OCI-LY3 (cell line): ENCODE measurements at regions not wholly inside any gene's neighbourhood (a gene's known extent, or its start where the extent isn't known, plus 50 kb on each side); places are given as distances from the start of the nearest gene placed in this dataset.
"Not testable (repeated sequence)": the region's sequence is repeated elsewhere in the genome, so short reads cannot be mapped to it uniquely, and the experiment has no call there.

Source experiments
- H2AFZ ChIP-seq: fragments of 200-600, 300-600 bp; shearing (Covaris generic); 2 replicates; pipeline ENCODE4 v1.6.0; 2014; ENCODE audit warnings: antibody characterized with exemption, low read depth, low read length
- H3K27ac ChIP-seq: fragments of 200-600, 300-600 bp; sonication (generic); 2 replicates; pipeline ENCODE4 v1.5.1; 2014; ENCODE audit warnings: mild to moderate bottlenecking, low read length, moderate library complexity, mixed read lengths
- H3K27me3 ChIP-seq: fragments of 200-600, 300-600 bp; sonication (generic); 2 replicates; pipeline ENCODE4 v1.6.1; 2014; ENCODE audit warnings: low read depth, low read length, mixed read lengths
- H3K36me3 ChIP-seq: fragments of 200-600, 300-600 bp; sonication (generic); replicated peaks from 2 replicates; pipeline ENCODE3; 2014; ENCODE audit warnings: low read depth, low read length, mixed read lengths
- H3K4me1 ChIP-seq: fragments of 300-600, 200-600 bp; sonication (generic); 2 replicates; pipeline ENCODE4 v1.6.1; 2014; ENCODE audit warnings: low read length, mixed read lengths
- H3K4me2 ChIP-seq: fragments of 200-600, 300-600 bp; sonication (generic); 2 replicates; pipeline ENCODE4 v1.6.1; 2014; ENCODE audit warnings: low read length, mixed read lengths
- H3K4me3 ChIP-seq: fragments of 300-600, 200-600 bp; sonication (generic); 2 replicates; pipeline ENCODE4 v1.5.1; 2014; ENCODE audit warnings: antibody characterized with exemption, mild to moderate bottlenecking, low read length, moderate library complexity
- H3K79me2 ChIP-seq: fragments of 300-600, 200-600 bp; shearing (Covaris generic); 2 replicates; pipeline ENCODE4 v1.6.1; 2014; ENCODE audit warnings: mild to moderate bottlenecking, low read length, mixed read lengths
- H3K9ac ChIP-seq: fragments of 300-600, 200-600 bp; shearing (Covaris generic); 2 replicates; pipeline ENCODE4 v1.6.0; 2014; ENCODE audit warnings: mild to moderate bottlenecking, low read length, moderate library complexity
- H3K9me3 ChIP-seq: fragments of 200-600, 300-600 bp; shearing (Covaris generic); 2 replicates; pipeline ENCODE4 v1.6.1; 2014; ENCODE audit warnings: low read length, mixed read lengths; ENCODE audit not compliant: insufficient read depth
- H4K20me1 ChIP-seq: fragments of 200-600, 300-600 bp; sonication (generic); 2 replicates; pipeline ENCODE4 v1.6.1; 2016; ENCODE audit warnings: low read length, mixed read lengths; ENCODE audit not compliant: insufficient read depth
- CTCF ChIP-seq: fragments of 200-600, 300-600 bp; sonication (generic); IDR thresholded peaks from 2 replicates; pipeline ENCODE4 v1.5.1; 2014; ENCODE audit warnings: antibody characterized with exemption, low read length, low read depth
- EZH2phosphoT487 ChIP-seq: fragments of 200-600 bp; shearing (Covaris generic); IDR thresholded peaks from 2 replicates; pipeline ENCODE4 v1.6.1; 2018; ENCODE audit warnings: antibody characterized with exemption, mixed run types, low read depth

GRCh38 chr2:105665480-105665879, 79.2 kb upstream of the NCK2 start:
- Histone ChIP-seq H3K4me1 (no peaks in the 10 kb centered on the region), H2AFZ (no peak overlapping the region), H3K79me2 (no peaks in the 10 kb centered on the region), H3K27ac (no peak overlapping the region), H3K27me3 (no peaks in the 10 kb centered on the region), H3K4me3 (no peak overlapping the region), H3K4me2 (no peak overlapping the region), H4K20me1 (no peaks in the 10 kb centered on the region), H3K36me3 (no peaks in the 10 kb centered on the region), H3K9me3 (peaks cover 14% of the 10 kb centered on the region; the same call in 1 of the 2 replicates), H3K9ac (no peak overlapping the region)
- TF ChIP-seq CTCF: no peak
- no peak for TF ChIP-seq EZH2phosphoT487

- H3K36me3 ChIP-seq: no peaks in the 10 kb centered on the region
- no peaks in the 10 kb centered on the region for H3K27me3 ChIP-seq
- peaks cover 8% of the 10 kb centered on the region for H3K9me3 ChIP-seq
These were observed 84.2 kb upstream of the NCK2 start for GRCh38 chr2:105660489-105660888.

GRCh38 chr2:105655723-105656606, 88.7 kb upstream of the NCK2 start:
- not testable (repeated sequence) for H3K4me2 ChIP-seq, H3K9me3 ChIP-seq

More at GRCh38 chr2:105660489-105660888, 84.2 kb upstream of the NCK2 start:
- no peak for TF ChIP-seq CTCF
- no peak for TF ChIP-seq EZH2phosphoT487
- Histone ChIP-seq H3K4me1 (no peaks in the 10 kb centered on the region), H3K27ac (no peak overlapping the region), H2AFZ (no peak overlapping the region), H3K4me3 (no peak overlapping the region), H3K4me2 (no peak overlapping the region), H3K79me2 (no peaks in the 10 kb centered on the region), H3K9ac (no peak overlapping the region), H4K20me1 (no peaks in the 10 kb centered on the region)

GRCh38 chr2:105655244-105655643, 89.5 kb upstream of the NCK2 start:
- no peak overlapping the region for H3K4me2 ChIP-seq
- TF ChIP-seq CTCF (no peak), EZH2phosphoT487 (no peak)
- no peak overlapping the region for H3K4me3 ChIP-seq
- no peak overlapping the region for H2AFZ ChIP-seq
- no peaks in the 10 kb centered on the region; the same call in 1 of the 2 replicates for H3K9me3 ChIP-seq
- no peaks in the 10 kb centered on the region for H3K27me3 ChIP-seq
- H3K79me2 ChIP-seq: no peaks in the 10 kb centered on the region
- H3K27ac ChIP-seq: no peak overlapping the region
- H4K20me1 ChIP-seq: no peaks in the 10 kb centered on the region
- H3K4me1 ChIP-seq: no peaks in the 10 kb centered on the region
- no peak overlapping the region for H3K9ac ChIP-seq
- no peaks in the 10 kb centered on the region for H3K36me3 ChIP-seq

More at GRCh38 chr2:105655723-105656606, 88.7 kb upstream of the NCK2 start:
- not testable (repeated sequence) for H3K4me3 ChIP-seq, H3K36me3 ChIP-seq, H4K20me1 ChIP-seq, H3K27me3 ChIP-seq, H3K79me2 ChIP-seq, H3K9ac ChIP-seq, H3K27ac ChIP-seq, H3K4me1 ChIP-seq, H2AFZ ChIP-seq
